ENCODE measurements at regions not wholly inside any gene's neighbourhood (a gene's known extent, or its start where the extent isn't known, plus 50 kb on each side); places are given as distances from the start of the nearest gene placed in this dataset.

- no peak for DNase-seq (ENCODE audit: low read depth in 2 of 2)
Measured at GRCh38 chr2:2993172-2993692, 384.4 kb downstream of the EIPR1 start.

- no peak for DNase-seq (ENCODE audit: low read depth in 2 of 2)
Measured at GRCh38 chr2:2992634-2993033, 385.0 kb downstream of the EIPR1 start.

GRCh38 chr2:2985020-2985419 lies 392.6 kb downstream of the EIPR1 start:
- no peak for DNase-seq (ENCODE audit: low read depth in 2 of 2)

GRCh38 chr2:2981000-2981399 lies 396.6 kb downstream of the EIPR1 start:
- DNase-seq (ENCODE audit: low read depth in 2 of 2): no peak

GRCh38 chr2:2974982-2975381 lies 402.6 kb downstream of the EIPR1 start:
- DNase-seq (ENCODE audit: low read depth in 2 of 2): no peak

GRCh38 chr2:2960441-2961133 lies 417.0 kb downstream of the EIPR1 start:
- DNase-seq (ENCODE audit: low read depth in 2 of 2): no peak

- no peak for DNase-seq (ENCODE audit: low read depth in 2 of 2)
Measured at GRCh38 chr2:2950403-2950952, 427.1 kb downstream of the EIPR1 start.

- DNase-seq (ENCODE audit: low read depth in 2 of 2): no peak
Measured at GRCh38 chr2:2947406-2947805, 430.2 kb downstream of the EIPR1 start.

GRCh38 chr2:2942906-2943305 lies 434.7 kb downstream of the EIPR1 start:
- no peak for DNase-seq (ENCODE audit: low read depth in 2 of 2)

GRCh38 chr2:2942225-2942624 lies 435.4 kb downstream of the EIPR1 start:
- no peak for DNase-seq (ENCODE audit: low read depth in 2 of 2)

- DNase-seq (ENCODE audit: low read depth in 2 of 2): no peak
Measured at GRCh38 chr2:2941205-2941604, 436.4 kb downstream of the EIPR1 start.

GRCh38 chr2:2940702-2941101 lies 436.9 kb downstream of the EIPR1 start:
- DNase-seq (ENCODE audit: low read depth in 2 of 2): no peak

- DNase-seq (ENCODE audit: low read depth in 2 of 2): no peak
Measured at GRCh38 chr2:2940061-2940460, 437.6 kb downstream of the EIPR1 start.

GRCh38 chr2:2939078-2939795 lies 438.4 kb downstream of the EIPR1 start:
- no peak for DNase-seq (ENCODE audit: low read depth in 2 of 2)

GRCh38 chr2:2938481-2938880 lies 439.1 kb downstream of the EIPR1 start:
- DNase-seq (ENCODE audit: low read depth in 2 of 2): no peak

- DNase-seq (ENCODE audit: low read depth in 2 of 2): no peak
Measured at GRCh38 chr2:2935445-2936149, 442.0 kb downstream of the EIPR1 start.

- DNase-seq (ENCODE audit: low read depth in 2 of 2): no peak
Measured at GRCh38 chr2:2933426-2933825, 444.2 kb downstream of the EIPR1 start.

- DNase-seq (ENCODE audit: low read depth in 2 of 2): no peak
Measured at GRCh38 chr2:2932692-2933305, 444.8 kb downstream of the EIPR1 start.

GRCh38 chr2:2932189-2932588 lies 445.4 kb downstream of the EIPR1 start:
- no peak for DNase-seq (ENCODE audit: low read depth in 2 of 2)

GRCh38 chr2:2931318-2932075 lies 446.1 kb downstream of the EIPR1 start:
- no peak for DNase-seq (ENCODE audit: low read depth in 2 of 2)

GRCh38 chr2:2930841-2931240 lies 446.8 kb downstream of the EIPR1 start:
- no peak for DNase-seq (ENCODE audit: low read depth in 2 of 2)
